Liver (tissue), 7 donors: ENCODE measurements at regions not wholly inside any gene's neighbourhood (a gene's known extent, or its start where the extent isn't known, plus 50 kb on each side); places are given as distances from the start of the nearest gene placed in this dataset.

Experiments used
- DNase-seq: peaks from one replicate; pipeline ENCODE4 v3.0.0-alpha.2; 2017; ENCODE audit warnings: low spot score
- H3K27ac ChIP-seq, 2 donors: one replicate each; pipeline ENCODE4 v1.7.0; 2013; ENCODE audit warnings: inconsistent platforms in 2 of 2, low read length in 2 of 2, control low read depth in 1 of 2, low read depth in 1 of 2, mild to moderate bottlenecking in 1 of 2
- H3K27me3 ChIP-seq, 4 donors: one replicate each; pipeline versions ENCODE4 v1.6.1 to v1.7.0; 2013; ENCODE audit warnings: low read length in 3 of 4, inconsistent platforms in 1 of 4, mild to moderate bottlenecking in 1 of 4, moderate library complexity in 1 of 4; ENCODE audit not compliant: control insufficient read depth in 4 of 4, insufficient read depth in 4 of 4
- H3K36me3 ChIP-seq, 4 donors: one replicate each; pipeline versions ENCODE4 v1.6.1 to v1.7.0; 2013; ENCODE audit warnings: low read length in 3 of 4, mild to moderate bottlenecking in 3 of 4, low read depth in 1 of 4, moderate library complexity in 1 of 4; ENCODE audit not compliant: control insufficient read depth in 4 of 4, insufficient read depth in 3 of 4
- H3K4me1 ChIP-seq, 4 donors: one replicate each; pipeline versions ENCODE4 v1.6.1 to v1.7.0; 2013; ENCODE audit warnings: low read length in 3 of 4, mild to moderate bottlenecking in 3 of 4, moderate library complexity in 1 of 4; ENCODE audit not compliant: control insufficient read depth in 4 of 4, insufficient read depth in 4 of 4
- H3K4me3 ChIP-seq, 3 donors: one replicate each; pipeline versions ENCODE4 v1.6.1 to v1.7.0; 2013; ENCODE audit warnings: low read length in 3 of 3, control low read depth in 1 of 3, low read depth in 1 of 3, mild to moderate bottlenecking in 1 of 3
- H3K9ac ChIP-seq, 2 donors: one replicate each; pipeline ENCODE4 v1.7.0; 2013; ENCODE audit warnings: low read length in 2 of 2, mild to moderate bottlenecking in 2 of 2, moderate library complexity in 2 of 2, control low read depth in 1 of 2, low read depth in 1 of 2
- H3K9me3 ChIP-seq, 4 donors: one replicate each; pipeline versions ENCODE4 v1.6.1 to v1.7.0; 2013; ENCODE audit warnings: low read length in 3 of 4; ENCODE audit not compliant: control insufficient read depth in 4 of 4
- ATF3 ChIP-seq: IDR thresholded peaks from 2 replicates; pipeline ENCODE4 v1.6.1; 2016; ENCODE audit warnings: antibody characterized with exemption
- FOXA1 ChIP-seq: IDR thresholded peaks from 2 replicates; pipeline ENCODE4 v1.6.1; 2016; ENCODE audit warnings: antibody characterized with exemption
- FOXA2 ChIP-seq: IDR thresholded peaks from 2 replicates; pipeline ENCODE4 v1.6.1; 2016; ENCODE audit warnings: antibody characterized with exemption
- JUND ChIP-seq, 2 donors: IDR thresholded peaks; 2 replicates each; pipeline ENCODE4 v1.6.1; 2016; ENCODE audit warnings: antibody characterized with exemption in 2 of 2
- RAD21 ChIP-seq, 2 donors: IDR thresholded peaks; 2 replicates each; pipeline ENCODE4 v1.6.1; 2016; ENCODE audit warnings: antibody characterized with exemption in 2 of 2, mild to moderate bottlenecking in 2 of 2
- RXRA ChIP-seq, 2 donors: IDR thresholded peaks; 2 replicates each; pipeline ENCODE4 v1.6.1; 2017 to 2018; ENCODE audit warnings: antibody characterized with exemption in 2 of 2, mild to moderate bottlenecking in 1 of 2
- SP1 ChIP-seq: IDR thresholded peaks from 2 replicates; pipeline ENCODE4 v1.6.1; 2018; ENCODE audit warnings: antibody characterized with exemption, mild to moderate bottlenecking
- TAF1 ChIP-seq: conservative IDR thresholded peaks from 2 replicates; pipeline ENCODE4 v1.6.1; 2016; ENCODE audit warnings: antibody characterized with exemption, mild to moderate bottlenecking
- YY1 ChIP-seq: IDR thresholded peaks from 2 replicates; pipeline ENCODE4 v1.6.1; 2016; ENCODE audit warnings: antibody characterized with exemption, mild to moderate bottlenecking
- ZBTB33 ChIP-seq: IDR thresholded peaks from 2 replicates; pipeline ENCODE4 v1.6.1; 2016; ENCODE audit warnings: antibody characterized with exemption
- WGBS: extraction: QIAGEN DNeasy Blood & Tissue Kit; methylation state at CpG from one replicate; pipeline ENCODE4 v1.1.7; 2013; 5-methylcytosine and 5-hydroxymethylcytosine counted together
- donor health status: healthy.
- donor health status: healthy.
- donor health status: healthy.
- donor health status: healthy.

GRCh38 chr5:143698574-143698973 lies 113.4 kb upstream of the HMHB1 start:
- Histone ChIP-seq H3K4me1 (no peaks in the 10 kb centered on the region), H3K9ac (no peak overlapping the region), H3K4me3 (no peak overlapping the region), H3K27me3 (no peaks in the 10 kb centered on the region), H3K36me3 (no peaks in the 10 kb centered on the region), H3K9me3 (no peaks in the 10 kb centered on the region), H3K27ac (no peak overlapping the region)
- no peak for TF ChIP-seq TAF1
- no peak for TF ChIP-seq RAD21 (IDR thresholded peaks at IDR 0.05)
- no peak for TF ChIP-seq RXRA (IDR thresholded peaks at IDR 0.05)
- 64% methylated on average over 3 of the region's 3 CpGs for WGBS
- DNase-seq, result no peak

- WGBS, result 86% methylated on average over 4 of the region's 4 CpGs
- DNase-seq, result no peak
- Histone ChIP-seq H3K27ac (no peak overlapping the region), H3K9ac (no peak overlapping the region), H3K36me3 (no peaks in the 10 kb centered on the region), H3K4me3 (no peak overlapping the region), H3K4me1 (peaks cover 0 to 6% (median 5%) of the 10 kb centered on the region in 4 donors), H3K27me3 (no peaks in the 10 kb centered on the region), H3K9me3 (no peaks in the 10 kb centered on the region)
- no peak for TF ChIP-seq JUND (IDR thresholded peaks at IDR 0.05)
- TF ChIP-seq RXRA (IDR thresholded peaks at IDR 0.05), result no peak
- no peak for TF ChIP-seq ZBTB33
- TF ChIP-seq FOXA2, result no peak
- TF ChIP-seq YY1, result no peak
Measured at GRCh38 chr5:143696921-143697320, 115.0 kb upstream of the HMHB1 start.

- no peak for TF ChIP-seq ATF3
- TF ChIP-seq RXRA (IDR thresholded peaks at IDR 0.05), result no peak
- no peak for TF ChIP-seq RAD21 (IDR thresholded peaks at IDR 0.05)
- no peak for TF ChIP-seq SP1
- TF ChIP-seq FOXA1, result no peak
- TF ChIP-seq YY1, result no peak
- no peak for TF ChIP-seq ZBTB33
- no peak overlapping the region for H3K4me3 ChIP-seq
- WGBS, result 98% methylated on average over 1 of the region's 1 CpG
Measured at GRCh38 chr5:143695941-143696340, 116.0 kb upstream of the HMHB1 start.

More at GRCh38 chr5:143695941-143696340, 116.0 kb upstream of the HMHB1 start:
- H3K27ac ChIP-seq, result no peak overlapping the region
- no peaks in the 10 kb centered on the region for H3K9me3 ChIP-seq
- H3K4me1 ChIP-seq, result peaks cover 2 to 13% (median 10%) of the 10 kb centered on the region in 4 donors
- no peaks in the 10 kb centered on the region for H3K27me3 ChIP-seq
- no peak overlapping the region for H3K9ac ChIP-seq
- DNase-seq, result no peak
- H3K36me3 ChIP-seq, result no peaks in the 10 kb centered on the region
